ENCODE measurements at regions not wholly inside any gene's neighbourhood (a gene's known extent, or its start where the extent isn't known, plus 50 kb on each side); places are given as distances from the start of the nearest gene placed in this dataset.

- TF ChIP-seq EZH2 (IDR thresholded peaks at IDR 0.05; ENCODE audit: borderline replicate concordance, insufficient read depth, low read length, poor library complexity, severe bottlenecking) = no peak
- TF ChIP-seq CTCF (IDR thresholded peaks at IDR 0.05; ENCODE audit: poor library complexity, severe bottlenecking) = no peak
- no peak for TF ChIP-seq POLR2AphosphoS5 (IDR thresholded peaks at IDR 0.05)
- TF ChIP-seq RAD21 (conservative IDR thresholded peaks at IDR 0.05) = no peak
- TF ChIP-seq REST (IDR thresholded peaks at IDR 0.05; ENCODE audit: borderline replicate concordance) = no peak
- TF ChIP-seq SMC3 (conservative IDR thresholded peaks at IDR 0.05; ENCODE audit: poor library complexity) = no peak
- no peak for TF ChIP-seq MXI1 (conservative IDR thresholded peaks at IDR 0.05; ENCODE audit: poor library complexity, severe bottlenecking)
Observed at GRCh38 chr6:99066044-99066443, 118.3 kb upstream of the FBXL4 start.
